GM12878 (cell line): ENCODE measurements at regions not wholly inside any gene's neighbourhood (a gene's known extent, or its start where the extent isn't known, plus 50 kb on each side); places are given as distances from the start of the nearest gene placed in this dataset.
"Not testable (repeated sequence)": the region's sequence is repeated elsewhere in the genome, so short reads cannot be mapped to it uniquely, and the experiment has no call there.

Source experiments
- DPF2 ChIP-seq: fragments of 450-650 bp; IDR thresholded peaks from 2 replicates; pipeline ENCODE4 v1.6.1; 2017; ENCODE audit warnings: mild to moderate bottlenecking
- FOXK2 ChIP-seq: fragments of 450-650 bp; IDR thresholded peaks from 2 replicates; pipeline ENCODE4 v1.6.1; 2017; ENCODE audit warnings: mild to moderate bottlenecking, moderate library complexity
- NR2C1 ChIP-seq: fragments of 450-650 bp; IDR thresholded peaks from 2 replicates; pipeline ENCODE4 v1.6.1; 2017; ENCODE audit warnings: antibody characterized with exemption, mild to moderate bottlenecking, moderate library complexity
- PAX5 ChIP-seq: IDR thresholded peaks from 2 replicates; pipeline ENCODE4 v1.6.1; 2011; ENCODE audit warnings: low read depth, low read length, borderline replicate concordance
- POLR2A ChIP-seq: IDR thresholded peaks from 2 replicates; pipeline ENCODE4 v1.6.1; 2011; ENCODE audit warnings: low read depth, mild to moderate bottlenecking, low read length
- POLR2AphosphoS2 ChIP-seq: IDR thresholded peaks from 2 replicates; pipeline ENCODE4 v1.6.1; 2011; ENCODE audit warnings: low read depth, mild to moderate bottlenecking, low read length, improper control_type of control experiment, moderate library complexity
- RFX5 ChIP-seq: IDR thresholded peaks from 2 replicates; pipeline ENCODE4 v1.6.1; 2011; ENCODE audit warnings: low read depth, low read length, improper control_type of control experiment
- SP1 ChIP-seq: IDR thresholded peaks from one replicate; pipeline ENCODE4 v1.6.1; 2011; ENCODE audit warnings: low read depth, low read length
- TAF1 ChIP-seq: IDR thresholded peaks from 2 replicates; pipeline ENCODE4 v1.6.1; 2011; ENCODE audit warnings: mild to moderate bottlenecking, low read depth, low read length, borderline replicate concordance
- TF ChIP-seq, protein P1 (sequence below), 3 experiments: IDR thresholded peaks in 2 of 3; conservative IDR thresholded peaks in 1 of 3; 2 replicates each; pipeline ENCODE4 v1.5.1; 2011; ENCODE audit warnings: low read depth in 3 of 3, low read length in 3 of 3, mild to moderate bottlenecking in 3 of 3, control low read depth in 2 of 3, moderate library complexity in 2 of 3, inconsistent platforms in 1 of 3, mixed read lengths in 1 of 3; ENCODE audit not compliant: control insufficient read depth in 2 of 3, insufficient read depth in 1 of 3; ENCODE audit errors: extremely low read depth in 1 of 3
- TF ChIP-seq, protein P2 (sequence below): fragments of 450-650 bp; formaldehyde crosslinking; IDR thresholded peaks from 2 replicates; pipeline ENCODE4 v1.4.0; 2020; ENCODE audit warnings: mild to moderate bottlenecking, moderate library complexity

DNA sequence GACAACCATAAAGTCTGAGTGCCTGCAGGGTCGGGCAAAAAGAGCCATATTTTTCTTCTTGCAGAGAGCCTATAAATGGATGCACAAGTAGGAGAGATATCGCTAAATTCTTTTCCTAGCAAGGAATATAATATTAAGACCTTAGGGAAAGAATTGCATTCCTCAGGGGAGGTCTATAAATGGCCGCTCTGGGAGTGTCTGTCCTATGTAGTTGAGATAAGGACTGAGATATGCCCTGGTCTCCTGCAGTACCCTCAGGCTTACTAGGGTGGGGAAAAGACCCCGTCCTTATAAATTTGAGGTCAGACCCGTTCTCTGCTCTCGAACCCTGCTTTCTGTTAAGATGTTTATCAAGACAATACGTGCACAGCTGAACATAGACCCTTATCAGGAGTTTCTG is 250.9 kb downstream of the ANKRD50 start:
- not testable (repeated sequence) for TF ChIP-seq FOXK2, POLR2A, DPF2, SP1, TAF1, PAX5, NR2C1, POLR2AphosphoS2, RFX5
- TF ChIP-seq, protein P1, sequence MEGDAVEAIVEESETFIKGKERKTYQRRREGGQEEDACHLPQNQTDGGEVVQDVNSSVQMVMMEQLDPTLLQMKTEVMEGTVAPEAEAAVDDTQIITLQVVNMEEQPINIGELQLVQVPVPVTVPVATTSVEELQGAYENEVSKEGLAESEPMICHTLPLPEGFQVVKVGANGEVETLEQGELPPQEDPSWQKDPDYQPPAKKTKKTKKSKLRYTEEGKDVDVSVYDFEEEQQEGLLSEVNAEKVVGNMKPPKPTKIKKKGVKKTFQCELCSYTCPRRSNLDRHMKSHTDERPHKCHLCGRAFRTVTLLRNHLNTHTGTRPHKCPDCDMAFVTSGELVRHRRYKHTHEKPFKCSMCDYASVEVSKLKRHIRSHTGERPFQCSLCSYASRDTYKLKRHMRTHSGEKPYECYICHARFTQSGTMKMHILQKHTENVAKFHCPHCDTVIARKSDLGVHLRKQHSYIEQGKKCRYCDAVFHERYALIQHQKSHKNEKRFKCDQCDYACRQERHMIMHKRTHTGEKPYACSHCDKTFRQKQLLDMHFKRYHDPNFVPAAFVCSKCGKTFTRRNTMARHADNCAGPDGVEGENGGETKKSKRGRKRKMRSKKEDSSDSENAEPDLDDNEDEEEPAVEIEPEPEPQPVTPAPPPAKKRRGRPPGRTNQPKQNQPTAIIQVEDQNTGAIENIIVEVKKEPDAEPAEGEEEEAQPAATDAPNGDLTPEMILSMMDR (IDR thresholded peaks at IDR 0.05 in 2 of 3, conservative IDR thresholded peaks at IDR 0.05 in 1 of 3; ENCODE audit: control insufficient read depth in 2 of 3, extremely low read depth in 1 of 3, insufficient read depth in 1 of 3, low read depth in 3 of 3, low read length in 3 of 3): not testable (repeated sequence)
- TF ChIP-seq, protein P2, sequence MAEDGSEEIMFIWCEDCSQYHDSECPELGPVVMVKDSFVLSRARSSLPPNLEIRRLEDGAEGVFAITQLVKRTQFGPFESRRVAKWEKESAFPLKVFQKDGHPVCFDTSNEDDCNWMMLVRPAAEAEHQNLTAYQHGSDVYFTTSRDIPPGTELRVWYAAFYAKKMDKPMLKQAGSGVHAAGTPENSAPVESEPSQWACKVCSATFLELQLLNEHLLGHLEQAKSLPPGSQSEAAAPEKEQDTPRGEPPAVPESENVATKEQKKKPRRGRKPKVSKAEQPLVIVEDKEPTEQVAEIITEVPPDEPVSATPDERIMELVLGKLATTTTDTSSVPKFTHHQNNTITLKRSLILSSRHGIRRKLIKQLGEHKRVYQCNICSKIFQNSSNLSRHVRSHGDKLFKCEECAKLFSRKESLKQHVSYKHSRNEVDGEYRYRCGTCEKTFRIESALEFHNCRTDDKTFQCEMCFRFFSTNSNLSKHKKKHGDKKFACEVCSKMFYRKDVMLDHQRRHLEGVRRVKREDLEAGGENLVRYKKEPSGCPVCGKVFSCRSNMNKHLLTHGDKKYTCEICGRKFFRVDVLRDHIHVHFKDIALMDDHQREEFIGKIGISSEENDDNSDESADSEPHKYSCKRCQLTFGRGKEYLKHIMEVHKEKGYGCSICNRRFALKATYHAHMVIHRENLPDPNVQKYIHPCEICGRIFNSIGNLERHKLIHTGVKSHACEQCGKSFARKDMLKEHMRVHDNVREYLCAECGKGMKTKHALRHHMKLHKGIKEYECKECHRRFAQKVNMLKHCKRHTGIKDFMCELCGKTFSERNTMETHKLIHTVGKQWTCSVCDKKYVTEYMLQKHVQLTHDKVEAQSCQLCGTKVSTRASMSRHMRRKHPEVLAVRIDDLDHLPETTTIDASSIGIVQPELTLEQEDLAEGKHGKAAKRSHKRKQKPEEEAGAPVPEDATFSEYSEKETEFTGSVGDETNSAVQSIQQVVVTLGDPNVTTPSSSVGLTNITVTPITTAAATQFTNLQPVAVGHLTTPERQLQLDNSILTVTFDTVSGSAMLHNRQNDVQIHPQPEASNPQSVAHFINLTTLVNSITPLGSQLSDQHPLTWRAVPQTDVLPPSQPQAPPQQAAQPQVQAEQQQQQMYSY (CRISPR knock-in tag): not testable (repeated sequence)
